ENCODE measurements at regions not wholly inside any gene's neighbourhood (a gene's known extent, or its start where the extent isn't known, plus 50 kb on each side); places are given as distances from the start of the nearest gene placed in this dataset.

DNA sequence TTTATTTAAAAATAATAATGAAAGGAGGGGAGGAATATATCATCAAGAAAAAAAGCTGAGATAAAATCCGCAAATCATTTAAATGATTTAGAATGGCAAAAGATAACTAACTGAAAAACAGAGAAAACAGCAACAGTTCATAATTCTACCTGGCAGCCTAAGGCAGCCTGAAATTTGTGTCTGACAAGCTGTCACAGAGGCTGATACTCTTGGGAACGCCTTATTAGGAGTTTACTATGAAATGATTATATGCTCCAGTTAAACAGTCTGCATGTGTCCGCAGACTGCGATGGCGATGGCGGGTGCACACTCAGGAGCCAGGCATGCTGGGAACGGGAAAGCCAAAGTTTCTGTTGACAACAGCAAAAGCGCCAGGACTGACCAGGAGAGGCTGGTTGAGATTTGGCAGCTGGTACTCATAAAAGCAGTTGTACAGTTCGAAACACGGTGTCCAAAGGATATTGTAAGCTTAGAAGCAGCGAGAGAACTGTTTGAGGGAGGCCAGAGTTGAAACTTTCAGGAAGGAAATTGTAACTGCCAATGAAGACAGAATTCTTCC lies 172.9 kb upstream of the MPPED2 start:
- Histone ChIP-seq H3K36me3 (no peaks in the 10 kb centered on the region), H3K9me3 (ENCODE audit: low read depth) (no peaks in the 10 kb centered on the region), H3K9ac (no peak overlapping the region), H3K79me2 (ENCODE audit: low read depth) (no peaks in the 10 kb centered on the region), H3F3A (ENCODE audit: low read depth) (no peaks in the 10 kb centered on the region), H3K4me2 (no peak overlapping the region), H3K4me3 (no peak overlapping the region), H3K4me1 (no peaks in the 10 kb centered on the region), H2AFZ (replicated peaks) (no peak overlapping the region), H3K27ac (no peak overlapping the region), H4K20me1 (ENCODE audit: low read depth) (no peaks in the 10 kb centered on the region), H3K27me3 (no peaks in the 10 kb centered on the region)
- Mint-ChIP-seq H3K36me3 (no peaks in the 10 kb centered on the region), H3K27me3 (ENCODE audit: insufficient read depth, low read depth) (no peaks in the 10 kb centered on the region), H3K4me1 (no peaks in the 10 kb centered on the region), H3K27ac (peak overlapping the region; percentile 65), H3K9me3 (peaks cover 12% of the 10 kb centered on the region), H3K4me3 (no peak overlapping the region)
- no peak for DNase-seq (ENCODE audit: low spot score)
- no peak for TF ChIP-seq EZH2 (IDR thresholded peaks at IDR 0.05)
- no peak for TF ChIP-seq EZH2phosphoT487 (IDR thresholded peaks at IDR 0.05)
- TF ChIP-seq, protein P1, sequence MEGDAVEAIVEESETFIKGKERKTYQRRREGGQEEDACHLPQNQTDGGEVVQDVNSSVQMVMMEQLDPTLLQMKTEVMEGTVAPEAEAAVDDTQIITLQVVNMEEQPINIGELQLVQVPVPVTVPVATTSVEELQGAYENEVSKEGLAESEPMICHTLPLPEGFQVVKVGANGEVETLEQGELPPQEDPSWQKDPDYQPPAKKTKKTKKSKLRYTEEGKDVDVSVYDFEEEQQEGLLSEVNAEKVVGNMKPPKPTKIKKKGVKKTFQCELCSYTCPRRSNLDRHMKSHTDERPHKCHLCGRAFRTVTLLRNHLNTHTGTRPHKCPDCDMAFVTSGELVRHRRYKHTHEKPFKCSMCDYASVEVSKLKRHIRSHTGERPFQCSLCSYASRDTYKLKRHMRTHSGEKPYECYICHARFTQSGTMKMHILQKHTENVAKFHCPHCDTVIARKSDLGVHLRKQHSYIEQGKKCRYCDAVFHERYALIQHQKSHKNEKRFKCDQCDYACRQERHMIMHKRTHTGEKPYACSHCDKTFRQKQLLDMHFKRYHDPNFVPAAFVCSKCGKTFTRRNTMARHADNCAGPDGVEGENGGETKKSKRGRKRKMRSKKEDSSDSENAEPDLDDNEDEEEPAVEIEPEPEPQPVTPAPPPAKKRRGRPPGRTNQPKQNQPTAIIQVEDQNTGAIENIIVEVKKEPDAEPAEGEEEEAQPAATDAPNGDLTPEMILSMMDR (IDR thresholded peaks at IDR 0.05): no peak

DNA sequence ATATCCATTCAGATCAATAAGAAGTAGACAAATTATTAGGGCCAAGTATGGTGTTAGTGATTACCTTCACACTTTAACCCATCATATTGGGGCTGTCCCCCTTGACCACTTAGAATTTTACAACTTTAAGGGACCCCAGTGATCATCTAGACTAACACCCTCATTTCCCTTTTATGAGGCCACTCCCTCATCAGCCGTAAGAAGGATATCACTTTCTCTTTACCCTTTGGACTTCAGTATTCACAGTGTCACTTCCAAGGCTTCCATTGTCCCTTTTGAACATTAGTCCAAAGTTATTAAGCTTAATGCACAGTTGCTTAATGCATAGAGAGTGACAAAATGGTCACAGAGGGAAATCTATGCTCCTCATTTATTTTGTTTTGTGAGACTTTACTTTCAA lies 172.4 kb upstream of the MPPED2 start:
- H3K4me1 ChIP-seq: no peaks in the 10 kb centered on the region
- no peaks in the 10 kb centered on the region for H3K27me3 ChIP-seq
- H3K27ac Mint-ChIP-seq: no peak overlapping the region
- H3K9me3 Mint-ChIP-seq: peaks cover 10% of the 10 kb centered on the region
- no peak overlapping the region for H3K4me2 ChIP-seq
- H3K27me3 Mint-ChIP-seq (ENCODE audit: insufficient read depth, low read depth): no peaks in the 10 kb centered on the region
- H3F3A ChIP-seq (ENCODE audit: low read depth): no peaks in the 10 kb centered on the region
- H3K79me2 ChIP-seq (ENCODE audit: low read depth): no peaks in the 10 kb centered on the region
- no peak for DNase-seq (ENCODE audit: low spot score)
- TF ChIP-seq EZH2 (IDR thresholded peaks at IDR 0.05): no peak
- no peak for TF ChIP-seq EZH2phosphoT487 (IDR thresholded peaks at IDR 0.05)
- TF ChIP-seq, protein P1 (IDR thresholded peaks at IDR 0.05): no peak
- no peak overlapping the region for H2AFZ ChIP-seq (replicated peaks)
- no peaks in the 10 kb centered on the region for H3K9me3 ChIP-seq (ENCODE audit: low read depth)
- H3K36me3 Mint-ChIP-seq: no peaks in the 10 kb centered on the region
- no peaks in the 10 kb centered on the region for H3K36me3 ChIP-seq
- no peak overlapping the region for H3K9ac ChIP-seq
- H4K20me1 ChIP-seq (ENCODE audit: low read depth): no peaks in the 10 kb centered on the region
- no peaks in the 10 kb centered on the region for H3K4me1 Mint-ChIP-seq
- H3K4me3 ChIP-seq: no peak overlapping the region
- no peak overlapping the region for H3K4me3 Mint-ChIP-seq
- H3K27ac ChIP-seq: no peak overlapping the region

DNA sequence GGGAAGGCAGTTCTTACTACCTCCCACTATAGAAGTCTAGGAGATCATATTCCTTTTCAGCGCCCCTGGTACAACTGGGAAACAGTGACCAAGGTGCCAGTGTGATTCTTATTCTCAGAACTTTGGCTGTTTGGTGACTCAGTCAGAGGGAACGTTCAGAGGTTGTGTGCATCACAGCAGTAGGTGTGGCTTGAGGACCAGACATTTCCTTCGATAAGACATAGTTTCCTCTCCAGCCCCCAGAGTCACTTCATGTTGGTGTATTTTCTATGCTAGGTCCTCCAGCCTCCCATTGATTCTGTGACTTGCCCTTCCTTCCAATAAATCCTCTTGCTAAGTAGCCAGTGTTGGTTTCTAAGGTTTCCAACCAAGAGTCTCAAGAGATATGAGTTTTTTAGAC lies 171.9 kb upstream of the MPPED2 start:
- H3K27me3 ChIP-seq: peaks cover under 1% of the 10 kb centered on the region
- H3K36me3 ChIP-seq: no peaks in the 10 kb centered on the region
- no peak overlapping the region for H3K27ac Mint-ChIP-seq
- no peak overlapping the region for H3K4me3 ChIP-seq
- H3F3A ChIP-seq (ENCODE audit: low read depth): no peaks in the 10 kb centered on the region
- no peak overlapping the region for H3K4me3 Mint-ChIP-seq
- H3K79me2 ChIP-seq (ENCODE audit: low read depth): no peaks in the 10 kb centered on the region
- no peaks in the 10 kb centered on the region for H4K20me1 ChIP-seq (ENCODE audit: low read depth)
- no peaks in the 10 kb centered on the region for H3K4me1 Mint-ChIP-seq
- DNase-seq (ENCODE audit: low spot score): no peak
- TF ChIP-seq EZH2 (IDR thresholded peaks at IDR 0.05) (no peak), EZH2phosphoT487 (IDR thresholded peaks at IDR 0.05) (no peak)
- TF ChIP-seq, protein P1 (IDR thresholded peaks at IDR 0.05): no peak
- H3K4me2 ChIP-seq: no peak overlapping the region
- H3K27ac ChIP-seq: no peak overlapping the region
- H3K9ac ChIP-seq: no peak overlapping the region
- H3K36me3 Mint-ChIP-seq: no peaks in the 10 kb centered on the region
- H3K9me3 ChIP-seq (ENCODE audit: low read depth): no peaks in the 10 kb centered on the region
- H3K27me3 Mint-ChIP-seq (ENCODE audit: insufficient read depth, low read depth): no peaks in the 10 kb centered on the region
- H3K9me3 Mint-ChIP-seq: peaks cover 10% of the 10 kb centered on the region
- no peak overlapping the region for H2AFZ ChIP-seq (replicated peaks)
- H3K4me1 ChIP-seq: no peaks in the 10 kb centered on the region

Measured in neural progenitor cell (in vitro differentiated cells).